ENCODE measurements at regions not wholly inside any gene's neighbourhood (a gene's known extent, or its start where the extent isn't known, plus 50 kb on each side); places are given as distances from the start of the nearest gene placed in this dataset.
"Not testable (repeated sequence)": the region's sequence is repeated elsewhere in the genome, so short reads cannot be mapped to it uniquely, and the experiment has no call there.

- peak; percentile 10 for DNase-seq (ENCODE audit: low spot score)
Measured at GRCh38 chr19:14283813-14284520, 78.0 kb upstream of the ADGRL1 start.

GRCh38 chr19:14279270-14279669 is 73.3 kb upstream of the ADGRL1 start:
- not testable (repeated sequence) for DNase-seq (ENCODE audit: low spot score)

- no peak for DNase-seq (ENCODE audit: low spot score)
Measured at GRCh38 chr19:14277608-14278007, 71.6 kb upstream of the ADGRL1 start.

GRCh38 chr19:14275823-14276222 is 69.9 kb upstream of the ADGRL1 start:
- DNase-seq (ENCODE audit: low spot score): not testable (repeated sequence)

- DNase-seq (ENCODE audit: low spot score): no peak
Measured at GRCh38 chr19:14272623-14273022, 66.7 kb upstream of the ADGRL1 start.

GRCh38 chr19:14271840-14272239 is 65.9 kb upstream of the ADGRL1 start:
- no peak for DNase-seq (ENCODE audit: low spot score)

DNA sequence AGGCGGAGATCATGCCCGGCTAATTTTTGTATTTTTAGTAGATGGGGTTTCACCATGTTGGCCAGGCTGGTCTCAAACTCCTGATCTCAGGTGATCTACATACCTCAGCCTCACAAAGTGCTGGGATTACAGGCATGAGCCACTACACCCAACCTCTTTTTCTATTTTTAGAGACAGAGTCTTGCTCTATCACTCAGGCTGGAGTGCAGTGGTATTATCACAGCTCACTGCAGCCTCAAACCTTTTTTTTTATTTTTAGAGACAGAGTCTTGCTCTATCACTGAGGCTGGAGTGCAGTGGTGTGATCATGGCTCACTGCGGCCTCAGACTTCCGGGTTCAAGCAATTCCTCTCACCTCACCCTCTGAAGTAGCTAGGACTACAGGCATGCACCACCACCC is 64.6 kb upstream of the ADGRL1 start:
- not testable (repeated sequence) for DNase-seq (ENCODE audit: low spot score)

GRCh38 chr19:14267224-14267741 is 61.3 kb upstream of the ADGRL1 start:
- DNase-seq (ENCODE audit: low spot score): no peak

DNA sequence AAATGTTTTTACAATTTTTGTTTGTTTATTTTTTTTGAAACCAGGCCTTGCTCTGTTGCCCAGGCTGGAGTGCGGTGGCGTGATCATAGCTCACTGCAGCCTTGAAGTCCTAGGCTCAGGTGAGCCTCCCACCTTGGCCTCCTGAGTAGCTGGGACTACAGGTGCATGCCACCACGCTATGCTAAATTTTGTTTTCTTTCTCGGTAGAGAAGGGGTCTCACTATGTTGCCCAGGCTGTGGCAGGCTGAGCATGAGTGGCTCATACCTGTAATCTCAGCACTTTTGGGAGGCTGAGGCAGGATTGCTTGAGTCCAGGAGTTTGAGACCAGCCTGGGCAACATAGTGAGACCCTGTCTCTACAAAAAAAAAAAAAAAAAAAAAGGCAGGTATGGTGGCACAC is 60.2 kb upstream of the ADGRL1 start:
- not testable (repeated sequence) for DNase-seq (ENCODE audit: low spot score)

DNA sequence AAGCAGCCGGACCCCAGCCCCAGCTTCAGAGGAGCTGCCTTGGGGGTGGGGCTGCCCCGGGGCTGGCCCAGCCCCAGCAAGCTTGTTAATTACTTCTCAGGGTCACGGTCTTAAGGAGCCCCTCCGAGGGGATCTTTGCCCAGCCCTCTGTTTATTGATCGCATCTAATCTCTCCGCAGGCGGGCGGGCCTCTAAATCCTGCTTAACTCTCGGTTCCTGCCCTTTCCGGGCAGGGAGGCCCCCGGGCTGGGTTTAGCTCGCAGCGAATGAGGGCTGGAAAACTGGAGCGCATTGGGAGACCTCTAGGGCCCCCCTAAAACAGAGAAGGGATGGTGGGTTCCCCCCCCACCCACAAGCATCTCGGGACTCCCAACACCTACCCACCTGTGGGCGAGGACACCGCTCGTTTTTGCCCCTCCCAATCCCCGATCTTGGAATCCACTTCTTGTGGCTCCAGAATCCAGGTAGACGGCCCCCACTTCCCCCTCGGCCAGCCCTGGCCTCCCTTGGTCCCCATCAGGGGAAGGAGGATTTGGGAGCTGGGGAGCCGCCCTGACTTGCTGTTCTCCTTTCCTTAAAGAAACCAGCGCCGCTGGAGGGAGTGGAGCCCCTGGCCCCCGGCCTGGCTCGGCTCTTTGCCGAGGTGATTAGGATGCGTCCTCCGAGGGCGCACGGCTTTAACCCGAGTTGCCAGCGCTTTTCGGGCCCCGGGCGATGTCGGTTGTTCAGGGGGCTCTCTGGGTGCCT is 59.5 kb upstream of the ADGRL1 start:
- DNase-seq (ENCODE audit: low spot score): no peak

GRCh38 chr19:14255902-14256649 is 50.1 kb upstream of the ADGRL1 start:
- DNase-seq (ENCODE audit: low spot score): not testable (repeated sequence)

Measured in mucosa of gallbladder (tissue), 1 donor.